Peyer's patch (tissue), 4 donors: ENCODE measurements at regions not wholly inside any gene's neighbourhood (a gene's known extent, or its start where the extent isn't known, plus 50 kb on each side); places are given as distances from the start of the nearest gene placed in this dataset.

Experiments used
- POLR2A ChIP-seq, 2 donors: fragments of 450-650 bp; IDR thresholded peaks; one replicate each; pipeline ENCODE4 v1.5.1; 2017; ENCODE audit warnings: antibody characterized with exemption in 2 of 2, mild to moderate bottlenecking in 2 of 2, moderate library complexity in 2 of 2
- TF ChIP-seq, protein P1 (sequence below), 6 experiments: fragments of 450-650 bp in 4 of 6; fragments of 200-600 bp in 2 of 6; sonication (generic) in 1 of 6; IDR thresholded peaks; one replicate each; pipeline ENCODE4 v1.5.1; 2017 to 2019; ENCODE audit warnings: antibody characterized with exemption in 6 of 6, mild to moderate bottlenecking in 3 of 6, moderate library complexity in 1 of 6

- TF ChIP-seq, protein P1, sequence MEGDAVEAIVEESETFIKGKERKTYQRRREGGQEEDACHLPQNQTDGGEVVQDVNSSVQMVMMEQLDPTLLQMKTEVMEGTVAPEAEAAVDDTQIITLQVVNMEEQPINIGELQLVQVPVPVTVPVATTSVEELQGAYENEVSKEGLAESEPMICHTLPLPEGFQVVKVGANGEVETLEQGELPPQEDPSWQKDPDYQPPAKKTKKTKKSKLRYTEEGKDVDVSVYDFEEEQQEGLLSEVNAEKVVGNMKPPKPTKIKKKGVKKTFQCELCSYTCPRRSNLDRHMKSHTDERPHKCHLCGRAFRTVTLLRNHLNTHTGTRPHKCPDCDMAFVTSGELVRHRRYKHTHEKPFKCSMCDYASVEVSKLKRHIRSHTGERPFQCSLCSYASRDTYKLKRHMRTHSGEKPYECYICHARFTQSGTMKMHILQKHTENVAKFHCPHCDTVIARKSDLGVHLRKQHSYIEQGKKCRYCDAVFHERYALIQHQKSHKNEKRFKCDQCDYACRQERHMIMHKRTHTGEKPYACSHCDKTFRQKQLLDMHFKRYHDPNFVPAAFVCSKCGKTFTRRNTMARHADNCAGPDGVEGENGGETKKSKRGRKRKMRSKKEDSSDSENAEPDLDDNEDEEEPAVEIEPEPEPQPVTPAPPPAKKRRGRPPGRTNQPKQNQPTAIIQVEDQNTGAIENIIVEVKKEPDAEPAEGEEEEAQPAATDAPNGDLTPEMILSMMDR (IDR thresholded peaks at IDR 0.05), result no peak
- no peak for TF ChIP-seq POLR2A (IDR thresholded peaks at IDR 0.05)
Measured at GRCh38 chr4:13763707-13764106, 136.2 kb upstream of the BOD1L1 start.
